NCI-H748 (cell line): ENCODE measurements at regions not wholly inside any gene's neighbourhood (a gene's known extent, or its start where the extent isn't known, plus 50 kb on each side); places are given as distances from the start of the nearest gene placed in this dataset.
A peak's percentile ranks its signal among the peaks of the same experiment; 100 is the strongest.
"Not testable (repeated sequence)": the region's sequence is repeated elsewhere in the genome, so short reads cannot be mapped to it uniquely, and the experiment has no call there.

Source experiments
- DNase-seq: peaks from one replicate; lab custom pipeline; 2025; ENCODE audit not compliant: unreplicated experiment; lab: John Stamatoyannopoulos, UW

DNA sequence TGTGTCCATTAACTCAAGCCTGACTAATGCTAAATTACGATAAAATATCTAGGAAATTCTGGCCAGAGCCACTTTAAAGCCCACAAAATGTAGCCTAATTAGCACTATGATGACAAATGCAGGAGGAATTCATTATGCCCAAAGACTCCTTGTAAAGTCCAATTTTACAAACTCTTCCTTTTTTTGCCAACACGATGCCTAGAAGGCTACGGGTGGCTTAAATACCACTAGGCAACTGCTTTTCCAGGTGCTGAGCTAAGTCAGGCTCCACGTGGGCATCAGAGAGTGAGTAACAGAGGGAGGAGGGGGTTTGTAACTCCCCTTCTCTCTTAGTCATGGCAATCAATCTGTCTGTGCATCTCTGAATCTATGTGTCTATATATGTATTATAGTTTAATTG, 172.4 kb upstream of the NTF3 start:
- no peak for DNase-seq

DNA sequence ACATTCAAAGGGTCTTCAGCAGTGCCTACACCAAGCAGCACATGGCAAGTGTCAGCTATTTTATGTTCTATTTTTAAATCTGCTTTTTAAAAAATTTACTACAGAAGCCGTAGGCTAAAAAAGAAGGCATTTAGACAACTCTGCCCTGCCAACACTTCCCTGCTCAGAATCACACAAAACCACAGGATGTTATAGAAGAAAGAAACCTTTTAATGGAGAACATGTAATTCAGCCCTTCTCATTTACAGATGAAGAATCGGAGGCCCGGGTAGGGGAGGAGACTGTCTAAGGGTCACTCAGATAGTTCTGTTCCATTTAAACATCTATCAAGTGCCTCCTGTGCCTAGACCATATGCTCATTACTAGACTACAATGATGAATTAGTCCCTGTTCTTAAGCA, 171.8 kb upstream of the NTF3 start:
- no peak for DNase-seq

GRCh38 chr12:5260591-5261086, 171.3 kb upstream of the NTF3 start:
- no peak for DNase-seq

GRCh38 chr12:5262450-5262849, 169.5 kb upstream of the NTF3 start:
- DNase-seq = no peak

GRCh38 chr12:5262885-5263284, 169.0 kb upstream of the NTF3 start:
- DNase-seq = no peak

- DNase-seq = no peak
Measured at GRCh38 chr12:5264006-5264405, 167.9 kb upstream of the NTF3 start.

- no peak for DNase-seq
Measured at GRCh38 chr12:5267603-5268423, 164.1 kb upstream of the NTF3 start.

- no peak for DNase-seq
Measured at GRCh38 chr12:5268424-5269210, 163.3 kb upstream of the NTF3 start.

DNA sequence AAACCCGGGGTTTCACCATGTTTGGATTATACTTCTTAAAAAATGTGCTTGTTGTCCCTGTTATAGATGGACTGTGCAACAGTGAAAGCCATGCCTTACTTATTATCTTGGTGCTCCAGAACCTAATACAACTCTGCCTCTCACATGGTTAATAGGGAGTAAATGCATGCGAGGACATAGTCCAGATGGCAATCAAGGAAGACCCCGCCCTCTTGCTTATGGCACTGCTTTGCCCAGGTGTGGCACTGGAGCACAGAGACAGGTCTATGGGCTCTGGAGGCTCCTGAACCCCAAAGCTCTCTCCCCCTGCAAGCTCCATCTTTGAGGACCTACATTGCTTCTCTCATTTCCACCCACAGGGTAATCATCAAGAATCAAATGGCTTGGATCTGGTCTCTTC, 162.1 kb upstream of the NTF3 start:
- DNase-seq = no peak

GRCh38 chr12:5272018-5272785, 159.7 kb upstream of the NTF3 start:
- no peak for DNase-seq

GRCh38 chr12:5273709-5274108, 158.2 kb upstream of the NTF3 start:
- DNase-seq = no peak

DNA sequence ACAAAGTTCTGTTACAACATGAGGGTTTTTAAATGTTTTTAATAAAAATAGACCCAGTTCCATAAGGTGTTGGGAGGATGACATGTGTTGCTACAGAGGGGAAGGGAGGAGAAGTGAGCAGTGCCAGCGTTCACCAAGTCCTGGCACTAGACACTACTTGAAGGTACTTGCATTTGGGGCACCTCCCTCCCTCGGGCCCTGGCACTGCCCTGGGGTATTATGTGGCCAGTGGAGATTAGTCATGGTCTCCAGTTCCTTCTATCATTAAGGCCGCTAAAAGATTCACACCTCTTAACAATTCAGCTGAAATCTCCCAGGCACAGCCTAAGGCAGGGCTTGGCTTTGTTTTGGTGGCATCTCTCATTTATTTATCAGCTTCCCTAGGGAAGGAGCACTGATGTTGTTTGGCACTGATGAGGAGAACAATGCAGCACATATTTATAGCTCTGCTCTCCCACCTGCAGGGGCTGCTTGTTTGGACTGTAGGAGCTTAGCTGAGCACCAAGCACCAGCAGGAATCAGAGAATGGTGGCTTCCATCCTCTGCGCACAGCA, 155.5 kb upstream of the NTF3 start:
- DNase-seq = peak; percentile 76

GRCh38 chr12:5280086-5280485, 151.8 kb upstream of the NTF3 start:
- no peak for DNase-seq

DNA sequence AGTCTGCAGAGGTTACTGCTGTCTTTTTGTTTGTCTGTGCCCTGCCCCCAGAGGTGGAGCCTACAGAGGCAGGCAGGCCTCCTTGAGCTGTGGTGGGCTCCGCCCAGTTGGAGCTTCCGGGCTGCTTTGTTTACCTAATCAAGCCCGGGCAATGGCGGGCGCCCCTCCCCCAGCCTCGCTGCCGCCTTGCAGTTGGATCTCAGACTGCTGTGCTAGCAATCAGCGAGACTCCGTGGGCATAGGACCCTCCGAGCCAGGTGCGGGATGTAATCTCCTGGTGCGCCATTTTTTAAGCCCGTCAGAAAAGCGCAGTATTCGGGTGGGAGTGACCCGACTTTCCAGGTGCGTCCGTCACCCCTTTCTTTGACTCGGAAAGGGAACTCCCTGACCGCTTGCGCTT, 141.5 kb upstream of the NTF3 start:
- DNase-seq = not testable (repeated sequence)

- no peak for DNase-seq
Measured at GRCh38 chr12:5292651-5293050, 139.3 kb upstream of the NTF3 start.

- DNase-seq = no peak
Measured at GRCh38 chr12:5293773-5294172, 138.1 kb upstream of the NTF3 start.

DNA sequence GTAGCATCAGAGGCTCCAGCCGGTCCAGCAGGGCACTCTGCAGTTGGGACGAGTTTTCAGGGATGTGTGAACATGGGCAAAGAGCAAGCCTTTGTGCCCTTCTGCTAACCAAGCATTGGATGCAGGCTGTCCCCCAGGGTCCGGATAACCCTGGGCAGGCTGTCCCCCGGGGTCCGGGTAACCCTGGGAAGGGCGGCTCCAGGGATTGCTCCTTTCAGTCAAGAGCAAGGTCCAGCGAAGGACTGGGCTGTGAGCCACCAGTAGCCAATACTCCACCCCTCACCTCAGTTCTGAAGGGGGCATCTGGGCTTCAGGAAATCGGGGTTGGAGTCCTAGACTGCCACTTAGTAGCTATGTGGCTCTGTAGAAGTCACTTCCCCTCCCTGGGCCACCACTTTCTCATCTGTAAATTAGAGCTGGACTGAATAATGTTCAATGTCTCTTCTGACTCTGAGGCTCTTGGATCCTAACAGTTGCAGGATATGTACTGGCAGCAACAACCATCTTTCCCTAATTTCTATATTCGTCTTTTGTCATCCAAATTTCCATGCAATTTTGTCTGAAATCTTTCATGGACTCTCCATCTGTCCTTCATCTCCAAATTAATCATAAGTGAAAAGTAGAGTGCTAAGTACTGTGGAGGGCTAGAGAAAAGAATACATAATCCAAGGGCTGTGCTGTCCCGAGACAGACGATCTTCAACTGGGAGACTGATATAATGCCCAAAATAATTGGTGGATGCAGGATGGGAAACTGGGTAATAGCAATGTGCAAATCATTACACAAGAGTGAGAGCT, 137.4 kb upstream of the NTF3 start:
- no peak for DNase-seq

DNA sequence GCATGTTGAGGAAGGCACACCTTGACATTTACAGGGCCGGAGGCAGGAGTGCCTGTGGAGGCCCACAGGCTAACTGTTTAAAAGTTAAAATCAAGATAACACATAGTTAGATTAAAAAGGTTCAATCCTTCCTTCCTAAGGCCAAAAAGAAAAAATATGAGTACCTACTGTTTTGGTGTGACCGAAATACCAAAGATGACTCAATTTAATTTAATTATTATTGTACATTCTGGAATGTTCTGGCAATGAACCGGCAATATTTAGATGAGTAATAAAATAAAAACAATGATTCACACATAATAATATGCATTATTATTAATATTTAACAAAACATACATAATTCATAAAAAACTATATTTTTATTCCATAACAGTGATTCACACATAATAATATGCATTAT, 136.8 kb upstream of the NTF3 start:
- no peak for DNase-seq

- no peak for DNase-seq
Measured at GRCh38 chr12:5295996-5296395, 135.9 kb upstream of the NTF3 start.

- DNase-seq = no peak
Measured at GRCh38 chr12:5301539-5301938, 130.4 kb upstream of the NTF3 start.
